ENCODE measurements at regions not wholly inside any gene's neighbourhood (a gene's known extent, or its start where the extent isn't known, plus 50 kb on each side); places are given as distances from the start of the nearest gene placed in this dataset.
"Not testable (repeated sequence)": the region's sequence is repeated elsewhere in the genome, so short reads cannot be mapped to it uniquely, and the experiment has no call there.

DNA sequence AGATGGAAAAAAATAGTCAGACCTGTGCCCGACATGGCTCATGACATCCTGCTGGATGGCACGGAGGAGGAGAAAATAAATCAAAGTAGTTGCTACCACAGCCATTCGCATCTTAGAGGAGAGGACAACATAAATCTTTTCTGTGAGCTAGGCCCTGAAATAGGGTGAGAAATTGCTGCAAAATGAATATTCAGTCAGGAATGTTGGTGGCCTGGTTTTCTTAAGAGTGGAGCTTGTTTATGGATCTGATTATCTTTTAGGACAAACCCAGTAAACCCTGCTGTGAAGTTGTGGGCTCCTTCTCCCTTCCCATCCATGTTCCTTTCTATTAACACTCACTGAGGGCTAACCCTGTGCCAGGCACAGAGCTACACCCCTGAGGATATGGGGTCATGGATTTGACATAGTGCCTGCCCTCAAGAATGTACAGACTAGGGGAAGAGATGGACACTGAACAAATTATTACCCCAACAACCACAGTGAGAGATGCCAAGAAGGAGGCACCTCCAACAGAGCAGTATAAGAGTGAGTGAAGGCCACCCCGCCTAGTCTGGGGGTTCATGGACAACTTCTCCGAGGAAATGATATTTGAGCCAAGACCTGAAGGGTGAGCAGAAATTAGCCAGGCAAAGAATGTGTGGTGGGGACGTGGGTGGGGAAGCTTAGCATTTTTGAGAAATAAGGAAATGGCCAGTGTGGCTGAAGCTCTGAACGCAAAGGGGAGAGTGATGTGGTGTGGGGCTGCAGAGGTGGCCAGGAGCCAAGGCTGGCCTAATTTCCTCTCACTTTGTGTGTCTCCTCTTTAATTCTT is 68.9 kb upstream of the ARL8B start:
- TF ChIP-seq, protein P1, sequence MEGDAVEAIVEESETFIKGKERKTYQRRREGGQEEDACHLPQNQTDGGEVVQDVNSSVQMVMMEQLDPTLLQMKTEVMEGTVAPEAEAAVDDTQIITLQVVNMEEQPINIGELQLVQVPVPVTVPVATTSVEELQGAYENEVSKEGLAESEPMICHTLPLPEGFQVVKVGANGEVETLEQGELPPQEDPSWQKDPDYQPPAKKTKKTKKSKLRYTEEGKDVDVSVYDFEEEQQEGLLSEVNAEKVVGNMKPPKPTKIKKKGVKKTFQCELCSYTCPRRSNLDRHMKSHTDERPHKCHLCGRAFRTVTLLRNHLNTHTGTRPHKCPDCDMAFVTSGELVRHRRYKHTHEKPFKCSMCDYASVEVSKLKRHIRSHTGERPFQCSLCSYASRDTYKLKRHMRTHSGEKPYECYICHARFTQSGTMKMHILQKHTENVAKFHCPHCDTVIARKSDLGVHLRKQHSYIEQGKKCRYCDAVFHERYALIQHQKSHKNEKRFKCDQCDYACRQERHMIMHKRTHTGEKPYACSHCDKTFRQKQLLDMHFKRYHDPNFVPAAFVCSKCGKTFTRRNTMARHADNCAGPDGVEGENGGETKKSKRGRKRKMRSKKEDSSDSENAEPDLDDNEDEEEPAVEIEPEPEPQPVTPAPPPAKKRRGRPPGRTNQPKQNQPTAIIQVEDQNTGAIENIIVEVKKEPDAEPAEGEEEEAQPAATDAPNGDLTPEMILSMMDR (IDR thresholded peaks at IDR 0.05), result no peak
- TF ChIP-seq POLR2A (IDR thresholded peaks at IDR 0.05), result no peak
- TF ChIP-seq POLR2AphosphoS5 (IDR thresholded peaks at IDR 0.05), result no peak
- Histone ChIP-seq H3K4me3 (no peak overlapping the region), H3K9me3 (no peaks in the 10 kb centered on the region), H3K27ac (peak overlapping the region; percentile 57 to 70), H3K36me3 (no peaks in the 10 kb centered on the region), H3K27me3 (no peaks in the 10 kb centered on the region), H3K4me1 (no peaks in the 10 kb centered on the region)
- DNase-seq (ENCODE audit: low spot score in 2 of 2), result no peak
- intact Hi-C loops (cut with DNase I; ENCODE audit: low total_unique reads), result no loop called here

DNA sequence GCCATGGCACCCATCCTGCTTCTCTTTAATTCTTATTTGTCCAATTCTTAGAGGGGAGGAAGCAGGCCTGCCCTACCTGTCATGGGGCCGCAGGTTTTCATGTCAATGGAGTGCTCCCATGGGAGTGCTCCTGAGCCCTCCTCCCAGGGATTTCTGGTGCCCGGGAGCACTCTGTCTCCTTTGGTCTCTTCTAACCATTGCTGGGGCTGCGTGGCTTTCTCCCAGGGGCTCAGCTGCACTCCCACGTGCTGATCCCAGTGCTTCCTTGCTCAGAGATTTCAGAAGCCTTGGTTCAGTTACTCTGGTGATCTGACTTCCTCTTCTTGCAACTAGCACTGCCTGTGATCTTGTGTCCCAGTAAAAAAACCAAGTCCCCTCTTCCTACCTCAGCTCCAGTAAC is 68.0 kb upstream of the ARL8B start:
- H3K27ac ChIP-seq, result peak overlapping the region in 1 of 2 donors; percentile 51
- no peaks in the 10 kb centered on the region for H3K4me1 ChIP-seq
- no peak for DNase-seq (ENCODE audit: low spot score in 2 of 2)
- H3K27me3 ChIP-seq, result no peaks in the 10 kb centered on the region
- no peaks in the 10 kb centered on the region for H3K36me3 ChIP-seq
- H3K4me3 ChIP-seq, result no peak overlapping the region
- H3K9me3 ChIP-seq, result no peaks in the 10 kb centered on the region
- intact Hi-C loops (cut with DNase I; ENCODE audit: low total_unique reads), result no loop called here
- no peak for TF ChIP-seq POLR2AphosphoS5 (IDR thresholded peaks at IDR 0.05)
- TF ChIP-seq, protein P1 (IDR thresholded peaks at IDR 0.05), result no peak
- no peak for TF ChIP-seq POLR2A (IDR thresholded peaks at IDR 0.05)

DNA sequence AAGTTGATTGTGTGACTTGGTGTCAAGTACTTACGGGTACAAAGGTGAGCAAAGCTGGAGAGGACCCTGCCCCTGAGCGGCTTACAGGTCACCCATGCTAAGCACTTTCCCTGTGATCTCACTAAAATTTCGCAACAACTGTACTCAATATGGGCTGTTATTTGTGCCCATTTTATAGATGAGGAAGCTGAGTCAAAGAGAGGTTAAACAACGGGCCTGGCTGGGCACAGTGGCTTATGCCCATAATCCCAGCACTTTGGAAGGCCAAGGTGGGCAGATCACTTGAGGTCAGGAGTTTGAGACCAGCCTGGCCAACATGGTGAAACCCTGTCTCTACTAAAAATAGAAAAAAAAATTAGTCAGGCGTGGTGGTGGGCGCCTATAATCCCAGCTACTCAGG is 67.5 kb upstream of the ARL8B start:
- H3K27ac ChIP-seq; H3K4me3 ChIP-seq; H3K36me3 ChIP-seq; intact Hi-C loops (cut with DNase I; ENCODE audit: low total_unique reads); DNase-seq (ENCODE audit: low spot score in 2 of 2); H3K4me1 ChIP-seq; H3K27me3 ChIP-seq; H3K9me3 ChIP-seq: not testable (repeated sequence)

DNA sequence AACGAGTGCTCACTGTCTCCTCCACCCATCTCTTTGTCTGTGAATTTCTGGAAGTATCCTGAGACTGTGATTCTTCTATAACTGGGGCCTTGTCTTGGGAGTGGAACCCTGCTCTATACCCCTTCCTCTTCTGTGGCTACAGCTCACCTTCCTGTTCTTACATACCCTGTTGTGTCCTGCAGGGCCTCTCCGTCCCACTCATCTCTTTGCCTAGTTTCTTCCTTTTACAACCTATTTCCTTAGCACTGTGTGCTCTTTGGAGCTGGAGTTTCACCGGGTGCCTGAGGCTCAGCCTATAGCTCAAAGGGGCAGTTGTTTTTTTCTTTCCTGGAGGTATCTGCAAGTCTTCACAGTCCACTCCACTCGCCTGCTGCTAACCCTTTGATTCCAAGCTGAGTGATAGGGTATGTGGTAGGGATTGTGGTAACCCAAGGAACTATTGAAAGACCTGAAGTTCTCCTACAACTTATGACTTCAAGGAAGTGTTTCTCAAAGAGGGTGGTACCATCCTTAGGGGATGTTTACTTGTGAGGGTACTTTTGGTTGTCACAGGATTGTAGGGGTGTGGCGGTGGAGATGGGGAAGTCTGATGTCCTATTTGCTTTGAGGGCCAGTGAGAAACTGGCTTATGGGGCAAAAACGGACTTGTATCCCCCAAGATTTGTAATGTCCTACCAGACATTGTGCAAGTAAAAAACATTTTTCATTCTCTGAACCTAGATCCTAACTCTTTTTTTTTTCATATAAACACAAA is 66.6 kb upstream of the ARL8B start:
- no peaks in the 10 kb centered on the region for H3K4me1 ChIP-seq
- H3K36me3 ChIP-seq, result no peaks in the 10 kb centered on the region
- intact Hi-C loops (cut with DNase I; ENCODE audit: low total_unique reads), result no loop called here
- no peak for DNase-seq (ENCODE audit: low spot score in 2 of 2)
- no peak overlapping the region for H3K4me3 ChIP-seq
- no peaks in the 10 kb centered on the region for H3K9me3 ChIP-seq
- no peaks in the 10 kb centered on the region for H3K27me3 ChIP-seq
- TF ChIP-seq POLR2A (IDR thresholded peaks at IDR 0.05) (no peak), POLR2AphosphoS5 (IDR thresholded peaks at IDR 0.05) (no peak)
- TF ChIP-seq, protein P1 (IDR thresholded peaks at IDR 0.05), result no peak
- H3K27ac ChIP-seq, result no peak overlapping the region

DNA sequence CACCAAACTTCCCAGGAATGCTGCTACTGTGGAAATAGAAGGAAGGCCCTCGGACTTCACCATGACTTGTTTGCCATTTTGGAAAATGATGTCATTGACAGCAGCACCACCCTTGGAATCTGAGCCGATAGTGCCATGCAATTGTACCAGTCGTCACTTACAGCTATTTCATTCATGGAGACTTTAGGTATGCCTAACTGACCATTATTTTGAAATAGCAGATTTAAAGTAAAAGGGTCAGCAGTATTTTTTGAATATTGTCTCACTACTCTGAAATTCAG is 66.0 kb upstream of the ARL8B start:
- no peak overlapping the region for H3K4me3 ChIP-seq
- DNase-seq (ENCODE audit: low spot score in 2 of 2), result no peak
- H3K27ac ChIP-seq, result no peak overlapping the region
- H3K9me3 ChIP-seq, result no peaks in the 10 kb centered on the region
- intact Hi-C loops (cut with DNase I; ENCODE audit: low total_unique reads), result no loop called here
- no peaks in the 10 kb centered on the region for H3K36me3 ChIP-seq
- H3K27me3 ChIP-seq, result no peaks in the 10 kb centered on the region
- H3K4me1 ChIP-seq, result no peaks in the 10 kb centered on the region
- TF ChIP-seq, protein P1 (IDR thresholded peaks at IDR 0.05), result no peak
- no peak for TF ChIP-seq POLR2A (IDR thresholded peaks at IDR 0.05)
- no peak for TF ChIP-seq POLR2AphosphoS5 (IDR thresholded peaks at IDR 0.05)
